GM12874 (cell line): ENCODE measurements at regions not wholly inside any gene's neighbourhood (a gene's known extent, or its start where the extent isn't known, plus 50 kb on each side); places are given as distances from the start of the nearest gene placed in this dataset.

Source experiments
- CTCF ChIP-seq: IDR thresholded peaks from 2 replicates; pipeline ENCODE4 v1.5.1; 2011; ENCODE audit warnings: low read depth, mild to moderate bottlenecking, control low read depth, low read length, moderate library complexity; ENCODE audit not compliant: insufficient read depth

GRCh38 chr10:63003816-63004453 lies 129.2 kb upstream of the NRBF2 start:
- peak; percentile 22; the same call in 1 of the 2 replicates for TF ChIP-seq CTCF

DNA sequence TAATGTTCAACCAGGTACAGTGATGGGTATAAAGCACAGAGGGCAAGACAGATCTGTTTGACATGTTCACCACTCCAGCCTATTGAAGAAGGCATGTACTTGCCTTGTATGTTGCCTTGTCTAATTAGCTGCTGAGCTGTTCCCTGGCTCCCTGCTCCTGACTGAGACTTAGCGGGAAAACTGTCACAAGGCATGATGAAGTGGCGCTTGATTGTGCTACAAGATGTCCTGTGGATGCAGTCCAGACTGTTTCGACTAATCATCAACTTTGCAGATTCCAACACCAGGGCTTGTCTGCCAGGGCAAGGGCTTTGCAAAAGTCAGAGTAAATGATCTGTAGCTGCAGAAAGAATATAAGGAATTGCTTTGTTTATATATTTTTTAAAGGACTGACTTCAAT lies 136.2 kb upstream of the NRBF2 start:
- no peak for TF ChIP-seq CTCF

DNA sequence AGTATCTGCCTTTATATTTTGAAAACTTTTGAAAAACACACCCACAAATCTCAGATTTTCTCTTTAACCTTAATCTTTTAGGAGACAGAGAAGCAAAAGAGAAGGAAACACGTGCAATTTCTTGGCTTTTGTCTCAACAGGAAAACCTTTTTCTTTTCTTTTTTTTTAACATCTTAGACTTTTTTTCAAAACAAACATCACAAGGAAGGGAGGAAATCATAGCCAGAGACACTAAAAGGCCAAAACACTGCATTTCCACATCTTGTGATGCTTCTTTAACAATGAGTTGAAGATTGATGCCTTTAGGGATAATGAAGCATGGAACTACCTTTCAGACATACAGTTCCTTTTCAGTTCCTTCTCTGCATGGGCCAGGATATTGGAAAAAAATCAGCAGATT lies 136.6 kb upstream of the NRBF2 start:
- TF ChIP-seq CTCF, result no peak

DNA sequence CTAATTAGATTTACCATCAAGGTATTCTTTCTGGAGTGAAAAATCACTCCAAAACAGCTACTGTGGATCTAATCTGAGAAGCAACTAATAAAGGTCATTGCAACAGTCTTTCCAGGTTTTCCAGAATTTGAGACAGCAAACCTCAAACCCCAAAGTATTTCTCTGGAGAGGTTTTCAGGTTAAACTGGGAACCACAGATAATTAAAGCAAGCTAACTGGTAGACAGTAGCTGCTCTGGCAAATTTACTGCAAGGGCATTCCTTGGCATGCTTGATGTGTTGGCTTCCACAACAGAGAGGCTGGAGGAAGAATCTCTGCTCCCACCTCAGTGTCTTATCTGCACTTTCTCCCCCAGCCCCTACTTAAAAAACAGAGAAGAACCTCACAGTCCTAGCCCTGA lies 140.0 kb upstream of the NRBF2 start:
- TF ChIP-seq CTCF, result no peak

- TF ChIP-seq CTCF, result no peak
Measured at GRCh38 chr10:62992145-62992721, 140.9 kb upstream of the NRBF2 start.

DNA sequence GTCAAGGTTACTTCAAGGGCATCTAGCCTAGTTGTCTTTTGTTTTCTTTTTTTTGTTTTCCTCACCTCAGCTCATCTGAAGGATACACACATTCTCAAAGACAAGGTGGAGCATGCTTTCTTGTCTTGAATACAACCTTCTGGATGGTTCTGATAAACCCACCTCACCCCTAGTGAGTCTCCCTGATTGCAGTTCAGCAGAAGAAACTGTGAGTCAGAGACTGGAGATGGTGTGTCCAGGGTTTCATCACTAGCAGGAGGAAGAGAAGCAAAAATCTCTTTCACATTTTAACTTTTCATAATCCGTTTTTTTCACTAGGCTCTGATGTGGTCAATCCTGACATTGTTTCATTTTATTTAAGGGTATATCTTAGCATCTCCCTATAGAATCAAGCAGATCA lies 143.0 kb upstream of the NRBF2 start:
- TF ChIP-seq CTCF, result no peak

- no peak for TF ChIP-seq CTCF
Measured at GRCh38 chr10:62985807-62986600, 147.1 kb upstream of the NRBF2 start.
